ENCODE measurements at regions not wholly inside any gene's neighbourhood (a gene's known extent, or its start where the extent isn't known, plus 50 kb on each side); places are given as distances from the start of the nearest gene placed in this dataset.

- no peak for TF ChIP-seq POLR2A (IDR thresholded peaks at IDR 0.05; ENCODE audit: low read length)
- TF ChIP-seq CTCF (IDR thresholded peaks at IDR 0.05): no peak
- no peak for TF ChIP-seq ESRRA (IDR thresholded peaks at IDR 0.05; ENCODE audit: borderline replicate concordance, low read length)
- no peak for TF ChIP-seq JUN (IDR thresholded peaks at IDR 0.05)
- TF ChIP-seq ZNF302 (CRISPR knock-in tag; IDR thresholded peaks at IDR 0.05): no peak
These were observed 430.1 kb upstream of the FRG1 start for GRCh38 chr4:189510601-189511000.

Data from A549 (cell line).